ENCODE measurements at regions not wholly inside any gene's neighbourhood (a gene's known extent, or its start where the extent isn't known, plus 50 kb on each side); places are given as distances from the start of the nearest gene placed in this dataset.
A peak's percentile ranks its signal among the peaks of the same experiment; 100 is the strongest.

GRCh38 chr2:191560411-191560980 is 117.4 kb upstream of the NABP1 start:
- DNase-seq (ENCODE audit: low spot score): no peak

GRCh38 chr2:191565120-191565519 is 112.8 kb upstream of the NABP1 start:
- DNase-seq (ENCODE audit: low spot score): no peak

GRCh38 chr2:191565647-191566198 is 112.2 kb upstream of the NABP1 start:
- no peak for DNase-seq (ENCODE audit: low spot score)

GRCh38 chr2:191566344-191566743 is 111.6 kb upstream of the NABP1 start:
- DNase-seq (ENCODE audit: low spot score): peak; percentile 61

GRCh38 chr2:191567206-191567605 is 110.7 kb upstream of the NABP1 start:
- DNase-seq (ENCODE audit: low spot score): no peak

- DNase-seq (ENCODE audit: low spot score): no peak
These were observed 108.9 kb upstream of the NABP1 start for GRCh38 chr2:191569025-191569424.

- DNase-seq (ENCODE audit: low spot score): peak; percentile 37
These were observed 106.7 kb upstream of the NABP1 start for GRCh38 chr2:191571163-191571769.

- DNase-seq (ENCODE audit: low spot score): no peak
These were observed 105.6 kb upstream of the NABP1 start for GRCh38 chr2:191572319-191572718.

GRCh38 chr2:191573216-191573615 is 104.7 kb upstream of the NABP1 start:
- no peak for DNase-seq (ENCODE audit: low spot score)

- no peak for DNase-seq (ENCODE audit: low spot score)
These were observed 103.7 kb upstream of the NABP1 start for GRCh38 chr2:191574232-191574631.

GRCh38 chr2:191577605-191578004 is 100.3 kb upstream of the NABP1 start:
- no peak for DNase-seq (ENCODE audit: low spot score)

- DNase-seq (ENCODE audit: low spot score): no peak
These were observed 99.9 kb upstream of the NABP1 start for GRCh38 chr2:191578031-191578430.

GRCh38 chr2:191580581-191580980 is 97.4 kb upstream of the NABP1 start:
- no peak for DNase-seq (ENCODE audit: low spot score)

- no peak for DNase-seq (ENCODE audit: low spot score)
These were observed 96.9 kb upstream of the NABP1 start for GRCh38 chr2:191581003-191581402.

- DNase-seq (ENCODE audit: low spot score): peak; percentile 44
These were observed 95.6 kb upstream of the NABP1 start for GRCh38 chr2:191582355-191582754.

GRCh38 chr2:191591025-191591424 is 86.9 kb upstream of the NABP1 start:
- DNase-seq (ENCODE audit: low spot score): no peak

GRCh38 chr2:191593622-191594385 is 84.1 kb upstream of the NABP1 start:
- DNase-seq (ENCODE audit: low spot score): no peak

GRCh38 chr2:191597186-191597751 is 80.7 kb upstream of the NABP1 start:
- DNase-seq (ENCODE audit: low spot score): no peak

GRCh38 chr2:191598296-191598695 is 79.6 kb upstream of the NABP1 start:
- no peak for DNase-seq (ENCODE audit: low spot score)

- DNase-seq (ENCODE audit: low spot score): no peak
These were observed 76.9 kb upstream of the NABP1 start for GRCh38 chr2:191601060-191601459.

GRCh38 chr2:191604154-191604553 is 73.8 kb upstream of the NABP1 start:
- DNase-seq (ENCODE audit: low spot score): no peak

GRCh38 chr2:191607096-191607495 is 70.8 kb upstream of the NABP1 start:
- DNase-seq (ENCODE audit: low spot score): no peak

- no peak for DNase-seq (ENCODE audit: low spot score)
These were observed 67.2 kb upstream of the NABP1 start for GRCh38 chr2:191610756-191611155.
